HG03196 (cell line): ENCODE measurements at regions not wholly inside any gene's neighbourhood (a gene's known extent, or its start where the extent isn't known, plus 50 kb on each side); places are given as distances from the start of the nearest gene placed in this dataset.

Source experiments
- ATAC-seq: cut with Tn5 transposase; IDR thresholded peaks from one replicate; pipeline ENCODE4 v1.9.1; 2021; ENCODE audit not compliant: unreplicated experiment

DNA sequence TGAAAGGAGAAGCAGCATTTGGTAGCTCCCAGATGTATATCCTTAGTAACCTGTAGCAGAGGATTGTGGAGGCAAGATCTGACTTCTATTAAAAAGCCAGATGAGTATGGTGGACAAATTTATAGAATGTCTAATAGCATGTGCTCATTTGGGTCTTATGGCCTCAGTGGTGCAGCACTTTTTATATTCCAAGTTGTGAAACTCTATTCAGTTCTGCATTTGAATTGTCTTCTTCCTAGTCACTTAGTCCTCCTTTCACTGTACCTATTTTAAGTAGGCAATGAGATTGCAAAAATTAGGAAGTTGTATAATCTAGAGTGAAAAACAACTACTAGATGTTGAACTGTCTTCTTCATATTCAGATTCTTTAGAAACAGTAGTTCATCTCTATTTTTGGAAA, 412.5 kb upstream of the PCDH9 start:
- ATAC-seq = no peak

DNA sequence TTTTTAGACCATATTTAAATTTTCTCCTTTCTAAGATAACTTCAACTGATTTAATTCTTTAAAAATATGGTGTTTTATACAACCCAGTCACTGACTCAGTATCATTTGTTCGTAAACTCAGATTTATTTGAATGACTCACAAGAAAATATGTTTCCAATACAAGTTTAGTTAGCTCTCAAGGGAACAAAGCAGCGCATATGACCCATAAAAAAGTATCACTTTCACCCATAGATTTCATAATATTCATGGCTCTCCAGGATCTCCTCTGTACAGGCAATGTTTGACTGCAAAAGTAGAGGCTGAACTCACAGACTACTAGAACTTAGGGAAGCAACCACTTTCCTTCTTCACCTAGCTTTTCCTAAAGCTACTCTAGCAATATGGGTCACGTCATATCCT, 405.6 kb upstream of the PCDH9 start:
- ATAC-seq = no peak

DNA sequence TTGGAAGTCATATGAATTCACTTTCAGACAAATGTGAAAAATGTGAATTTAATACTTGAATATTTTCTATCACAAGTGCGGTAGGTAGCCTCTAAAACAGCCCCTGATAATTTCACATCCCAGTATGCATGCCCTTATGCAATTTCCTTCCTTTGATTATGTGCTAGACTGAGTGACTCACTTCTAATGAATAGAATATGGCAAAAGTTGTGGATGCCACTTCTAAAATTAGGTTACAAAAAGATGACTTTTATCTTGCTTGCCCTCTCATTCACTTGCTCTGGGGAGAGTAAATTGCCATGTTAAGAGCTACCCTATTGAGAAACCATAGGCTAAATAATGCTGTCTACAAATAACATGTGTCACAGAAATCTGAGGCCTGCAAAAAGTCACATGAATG, 402.5 kb upstream of the PCDH9 start:
- no peak for ATAC-seq

DNA sequence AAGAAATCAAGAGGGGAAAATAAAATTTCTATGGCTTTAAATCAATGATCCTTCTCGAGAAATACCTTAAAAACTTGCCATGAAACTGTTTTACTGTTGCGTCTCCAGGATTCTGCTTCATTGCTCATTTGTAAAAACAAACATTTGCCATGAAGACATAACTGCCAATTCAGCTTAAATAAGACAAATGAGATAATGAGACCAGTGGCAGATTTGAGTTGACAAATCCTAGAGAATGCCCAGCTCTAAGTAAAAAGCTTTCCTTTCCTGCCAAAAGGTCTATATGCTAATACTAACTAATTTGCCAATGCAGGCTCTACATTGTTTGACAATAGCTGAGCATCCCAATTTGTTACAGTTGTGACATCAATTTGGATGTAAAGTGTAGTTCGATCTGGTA, 400.5 kb upstream of the PCDH9 start:
- no peak for ATAC-seq

DNA sequence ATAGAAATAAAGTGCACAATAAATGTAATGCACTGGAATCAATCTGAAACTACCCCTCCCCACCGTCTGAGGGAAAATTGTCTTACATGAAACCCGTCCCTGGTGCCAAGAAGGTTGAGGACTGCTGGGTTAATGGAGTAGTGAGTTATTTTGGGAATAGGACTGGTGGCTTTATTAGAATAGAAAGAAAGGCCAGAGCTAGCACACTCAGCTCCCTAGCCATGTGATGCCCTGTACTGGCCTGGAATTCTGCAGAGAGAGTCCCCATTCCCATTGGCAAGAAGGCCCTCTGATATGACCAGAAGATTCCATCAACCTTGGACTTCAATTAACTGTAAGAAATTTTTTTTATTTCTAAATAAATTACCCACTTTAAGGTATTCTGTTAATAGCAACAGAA, 393.5 kb upstream of the PCDH9 start:
- no peak for ATAC-seq

DNA sequence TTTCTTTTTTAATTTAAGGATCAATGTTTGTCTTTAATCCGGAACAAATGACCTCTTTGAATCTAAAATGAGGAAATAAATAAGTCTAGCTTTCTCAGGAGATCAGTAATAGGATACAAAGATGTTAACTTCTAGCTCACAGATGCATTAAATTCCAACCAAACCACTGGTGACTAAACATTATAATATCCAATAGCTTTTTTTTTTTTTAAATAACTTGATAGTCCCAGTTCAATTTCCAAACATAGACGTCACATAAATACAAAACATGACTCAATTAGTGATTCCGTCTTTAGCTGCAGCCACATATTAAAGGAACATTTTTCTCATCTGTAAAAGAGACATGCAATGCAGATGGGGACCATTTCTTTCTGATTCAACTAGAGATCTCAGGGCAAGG, 390.5 kb upstream of the PCDH9 start:
- no peak for ATAC-seq

DNA sequence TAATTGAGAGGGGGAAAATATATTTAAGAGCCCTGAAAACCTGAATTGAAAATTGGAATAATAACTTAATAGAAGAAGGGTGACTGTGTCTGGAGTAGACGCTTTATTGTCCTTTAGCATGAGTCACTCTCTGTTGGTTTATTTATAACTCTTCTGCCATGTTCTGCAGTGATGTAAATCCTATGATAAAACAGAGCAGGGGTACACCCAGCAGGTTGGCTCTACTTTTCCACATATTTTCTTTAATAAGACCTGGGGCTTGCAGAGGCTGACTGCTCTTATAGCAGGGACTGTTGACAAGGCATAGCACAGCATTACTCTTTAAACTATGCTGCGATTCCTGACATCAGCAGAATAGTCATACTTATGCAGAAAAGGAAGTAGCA, 389.9 kb upstream of the PCDH9 start:
- no peak for ATAC-seq

DNA sequence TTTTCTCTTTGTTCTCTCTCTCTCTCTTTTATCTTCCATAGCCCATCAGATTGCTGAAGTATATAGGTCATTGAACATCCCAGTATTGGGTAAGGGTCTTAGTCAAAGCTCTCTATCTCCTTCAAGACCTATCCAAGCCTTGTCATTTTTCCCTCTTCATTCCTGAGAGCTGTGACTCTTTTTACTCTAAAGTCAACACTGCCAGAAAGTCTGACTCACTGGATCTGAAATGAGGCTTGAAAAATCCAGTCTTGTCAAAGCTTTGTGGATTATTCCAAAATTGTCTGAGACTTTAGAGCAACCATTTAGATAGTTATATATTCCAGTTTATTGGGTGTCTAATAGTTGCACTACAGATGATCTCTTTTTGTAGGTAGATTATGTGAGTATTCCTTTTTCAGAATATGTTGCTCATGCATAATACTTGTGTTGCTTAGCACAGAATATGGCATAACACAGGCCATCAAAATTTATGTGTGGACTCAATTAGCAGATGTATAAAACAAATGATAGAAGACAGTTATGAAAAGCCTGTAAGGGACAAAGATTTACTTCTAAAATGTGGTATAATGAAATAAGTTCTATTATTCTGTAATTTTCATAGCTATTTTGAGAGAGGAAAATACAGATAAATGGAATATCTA, 389.3 kb upstream of the PCDH9 start:
- no peak for ATAC-seq

DNA sequence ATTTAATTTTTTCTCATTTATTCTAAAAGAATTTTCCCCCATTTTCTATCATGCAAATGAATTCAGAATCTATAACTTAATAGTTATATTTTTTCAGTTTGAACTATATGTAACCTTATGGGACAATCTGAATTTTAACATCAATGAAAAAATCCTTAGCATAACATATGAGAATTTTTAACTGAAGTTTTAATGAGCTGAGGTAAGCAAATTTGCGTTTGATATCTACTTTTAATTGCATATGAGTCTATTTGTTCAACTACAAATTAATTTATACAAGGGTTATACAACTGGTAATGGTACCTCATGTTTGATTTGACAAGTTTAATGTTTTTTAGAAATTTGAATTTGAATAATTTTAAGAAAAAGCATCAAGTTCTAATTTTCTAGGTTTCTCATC, 384.4 kb upstream of the PCDH9 start:
- ATAC-seq = no peak

DNA sequence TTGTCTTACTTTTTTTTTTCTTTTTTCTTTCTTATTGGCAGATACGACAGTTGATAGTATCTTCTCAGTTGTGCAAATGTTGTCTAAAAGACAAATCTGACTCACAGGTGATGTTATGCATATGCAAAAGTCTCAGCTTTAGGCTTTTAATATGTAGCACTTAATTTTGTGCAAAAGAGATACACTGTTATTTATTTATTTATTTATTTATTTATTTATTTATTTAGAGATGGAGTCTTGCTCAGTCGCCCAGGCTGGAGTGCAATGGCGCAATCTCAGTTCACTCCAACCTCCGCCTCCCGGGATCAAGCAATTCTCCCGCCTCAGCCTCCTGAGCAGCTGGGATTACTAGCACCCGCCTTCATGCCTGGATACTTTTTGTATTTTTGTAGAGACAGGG, 383.9 kb upstream of the PCDH9 start:
- ATAC-seq = no peak

DNA sequence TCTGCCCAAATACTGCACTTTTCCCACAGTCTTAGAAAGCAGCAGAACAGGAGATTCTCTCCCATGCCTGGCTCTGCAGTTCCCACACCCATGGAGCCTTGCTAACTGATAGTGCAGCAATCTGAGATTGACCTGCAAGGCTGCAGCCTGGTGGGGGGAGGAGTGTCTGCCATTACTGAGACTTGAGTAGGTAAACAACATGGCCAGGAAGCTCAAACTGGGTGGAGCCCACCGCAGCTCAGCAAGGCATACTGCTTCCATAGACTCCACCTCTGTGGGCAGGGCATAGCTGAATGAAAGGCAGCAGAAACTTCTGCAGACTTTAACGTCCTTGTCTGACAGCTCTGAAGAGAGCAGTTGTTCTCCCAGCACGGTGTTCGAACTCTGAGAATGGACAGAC, 358.5 kb upstream of the PCDH9 start:
- no peak for ATAC-seq

DNA sequence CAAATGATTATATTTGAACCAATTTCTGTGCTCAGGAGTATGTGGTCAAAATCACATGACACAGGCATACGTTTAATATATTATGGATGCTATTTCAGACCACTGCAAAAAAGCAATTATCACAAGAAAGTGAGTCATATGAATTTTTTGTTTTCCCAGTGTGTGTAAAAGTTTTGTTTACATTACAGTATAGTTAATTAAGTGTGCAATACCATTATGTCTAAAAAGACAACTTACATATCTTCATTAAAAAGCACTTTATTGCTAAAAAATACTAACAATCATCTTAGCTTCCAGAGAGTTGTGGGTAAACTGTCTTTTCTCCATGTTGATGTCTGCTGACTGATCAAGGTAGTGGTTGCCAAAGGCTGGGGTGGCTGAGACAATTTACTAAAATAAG, 347.2 kb upstream of the PCDH9 start:
- no peak for ATAC-seq

DNA sequence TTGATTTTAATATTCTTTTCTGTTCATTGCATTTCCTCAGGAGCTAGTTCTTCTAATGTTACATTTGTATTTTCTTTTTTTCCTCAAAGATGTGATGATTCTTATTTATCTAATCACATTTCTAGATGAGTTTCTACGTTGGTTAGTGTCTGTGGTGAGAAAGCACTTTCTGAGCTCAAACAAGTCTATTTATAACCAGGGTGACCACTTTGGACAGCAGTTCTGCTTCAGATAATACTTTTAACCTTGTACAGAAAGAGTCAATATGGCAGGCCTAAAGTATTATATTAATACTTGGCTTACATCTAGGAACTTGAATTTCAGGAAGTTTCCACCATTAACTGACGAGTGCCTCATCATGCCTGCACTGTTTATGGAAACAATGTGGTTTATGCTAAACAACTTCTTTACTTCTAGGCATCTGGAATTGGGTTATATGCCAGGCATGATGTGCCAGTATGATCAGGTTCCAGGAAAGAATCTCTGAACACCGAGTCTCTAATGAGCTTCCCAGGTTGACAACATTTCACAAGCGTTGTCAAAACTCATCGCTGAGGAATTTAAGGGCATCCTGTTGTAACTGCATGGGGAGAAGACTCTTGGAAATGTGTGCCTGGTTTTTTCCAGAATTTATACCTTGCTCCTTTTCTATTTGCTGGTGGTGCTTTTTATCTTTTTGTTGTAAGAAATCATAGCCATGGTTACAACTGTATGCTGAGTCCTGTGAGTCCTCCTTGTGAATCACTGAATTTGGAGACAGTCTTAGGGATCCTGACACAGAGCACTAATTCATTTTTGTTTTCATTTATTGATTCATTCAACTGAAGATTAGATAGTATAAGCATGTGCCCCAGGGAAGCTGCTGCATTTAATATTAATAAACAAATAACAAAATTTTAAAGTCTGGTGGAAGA, 344.4 kb upstream of the PCDH9 start:
- no peak for ATAC-seq

DNA sequence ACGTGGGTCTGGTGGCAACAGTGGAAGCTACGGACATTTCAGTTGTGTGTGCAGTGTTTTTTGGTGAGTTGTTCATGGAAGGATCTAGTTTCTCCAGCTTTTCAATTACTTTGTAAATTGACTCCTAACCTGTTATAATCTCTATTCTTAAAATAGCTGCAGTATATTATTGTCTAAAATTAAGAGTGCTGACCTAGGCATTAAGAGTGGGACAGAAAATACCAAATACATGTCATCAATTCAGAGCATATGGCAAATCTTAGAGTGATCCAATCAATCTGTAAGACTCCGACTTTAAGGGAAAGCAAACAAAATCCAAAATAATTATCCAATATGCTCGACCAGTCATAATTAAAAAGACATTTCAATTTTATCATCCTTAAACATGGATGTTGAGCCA, 338.1 kb upstream of the PCDH9 start:
- no peak for ATAC-seq

DNA sequence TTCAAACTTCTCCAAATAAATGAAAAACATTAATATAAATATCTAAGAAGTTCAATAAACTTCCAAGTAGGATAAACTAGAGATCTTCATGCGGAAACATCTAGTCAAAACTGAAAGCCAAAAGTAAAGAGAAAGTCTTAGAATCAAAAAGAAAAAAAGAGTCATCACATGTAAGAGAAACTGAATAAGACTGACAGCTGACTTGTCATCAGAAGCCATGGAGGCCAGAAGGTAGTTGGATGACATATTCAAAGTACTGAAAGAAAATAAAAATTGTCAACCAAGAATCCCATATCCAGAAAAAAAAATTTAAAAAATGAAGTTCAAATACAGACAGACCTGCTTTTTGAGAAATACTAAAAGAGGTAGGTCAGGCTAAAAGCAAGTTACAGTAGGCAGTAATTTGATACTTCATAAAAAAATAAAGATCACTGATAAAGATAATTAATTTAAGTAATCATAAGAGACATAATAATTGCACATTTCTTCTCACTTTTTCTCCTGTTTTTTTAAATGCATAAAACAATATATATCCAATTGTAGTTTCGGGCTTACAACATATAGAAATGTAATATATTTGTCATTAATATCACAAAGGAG, 327.6 kb upstream of the PCDH9 start:
- no peak for ATAC-seq

DNA sequence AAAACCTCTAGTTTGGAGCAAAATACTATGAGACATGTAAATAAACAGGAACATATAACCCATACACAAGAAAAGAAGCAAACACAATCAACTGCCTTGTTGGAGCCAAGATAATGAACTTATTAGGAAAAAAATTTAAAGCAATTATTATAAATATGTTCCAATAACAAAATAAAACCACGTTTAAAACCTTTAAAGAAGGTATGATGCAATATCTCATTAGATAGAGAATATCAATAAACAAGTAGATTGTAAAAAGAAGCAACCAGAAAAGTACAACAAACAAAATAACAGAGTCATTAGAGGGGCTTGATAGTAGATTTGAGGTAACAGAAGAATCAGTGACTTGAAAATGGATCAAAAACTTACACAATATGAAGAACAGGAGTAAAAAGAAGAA, 327.0 kb upstream of the PCDH9 start:
- no peak for ATAC-seq

DNA sequence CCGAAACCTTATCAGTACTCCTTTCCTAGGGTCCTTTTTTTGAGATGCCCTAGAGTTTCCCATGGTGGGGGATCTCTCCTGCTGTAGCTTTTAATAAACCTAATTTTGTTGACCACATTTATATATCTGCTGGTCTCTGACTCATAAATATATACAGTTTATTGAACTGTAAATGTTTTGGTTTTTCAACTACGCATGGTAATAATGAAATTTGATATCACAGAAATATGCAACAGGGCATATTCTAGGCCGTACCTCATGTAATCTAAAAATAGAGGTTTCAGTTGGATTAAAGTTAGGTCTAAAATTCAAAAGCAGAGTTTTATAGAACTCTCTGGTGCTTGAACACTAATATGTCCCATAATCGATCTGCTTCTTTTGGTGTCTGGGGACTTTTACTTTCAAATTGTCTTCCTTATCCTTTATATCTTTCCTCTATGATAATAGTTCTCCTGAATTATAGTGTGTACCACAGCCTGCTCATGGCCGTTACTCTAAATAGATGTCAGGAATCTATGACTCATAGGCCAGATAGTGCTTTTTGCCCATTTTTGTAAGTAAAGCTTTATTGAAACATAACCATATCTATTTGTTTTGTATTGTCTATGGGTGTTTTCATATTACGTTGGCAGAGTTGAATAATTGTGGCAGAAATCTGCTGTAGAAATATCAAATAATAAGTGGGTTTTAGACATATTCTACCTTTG, 324.8 kb upstream of the PCDH9 start:
- ATAC-seq = no peak

DNA sequence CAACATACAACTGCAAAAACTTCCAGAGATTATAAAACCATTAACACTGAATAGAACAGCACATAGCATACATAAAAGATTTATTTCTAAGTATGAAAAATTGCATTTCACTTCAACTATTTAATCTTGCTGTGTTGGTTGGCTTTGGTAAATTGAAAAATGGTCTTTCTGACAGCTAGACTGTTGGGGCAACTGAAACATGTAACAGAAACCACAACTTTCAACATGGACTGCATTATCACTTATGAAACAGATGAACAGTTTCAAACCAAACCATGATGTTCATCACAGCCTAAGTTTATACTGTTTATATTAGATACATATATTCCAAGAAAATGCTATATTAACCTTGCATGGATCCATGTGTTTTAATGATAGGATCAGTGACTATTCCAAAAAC, 324.1 kb upstream of the PCDH9 start:
- ATAC-seq = no peak

DNA sequence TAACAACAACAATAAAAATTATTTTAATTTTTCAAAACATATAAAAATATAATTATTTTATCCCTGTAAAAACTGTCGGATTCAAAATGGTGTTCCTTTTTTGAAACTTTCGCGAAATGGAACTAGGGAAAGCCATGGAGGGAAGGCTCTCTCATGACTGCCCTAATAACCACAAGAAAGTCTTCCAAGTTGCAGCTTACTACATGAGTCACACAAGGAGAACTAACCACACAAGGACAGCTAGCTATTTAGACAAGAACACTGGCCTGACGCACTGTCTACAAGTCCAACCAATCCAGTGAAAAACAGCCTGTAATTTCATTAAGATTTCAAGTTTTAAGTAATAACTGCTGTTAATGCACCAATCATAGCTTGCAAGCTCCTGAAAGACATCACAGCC, 319.2 kb upstream of the PCDH9 start:
- no peak for ATAC-seq

DNA sequence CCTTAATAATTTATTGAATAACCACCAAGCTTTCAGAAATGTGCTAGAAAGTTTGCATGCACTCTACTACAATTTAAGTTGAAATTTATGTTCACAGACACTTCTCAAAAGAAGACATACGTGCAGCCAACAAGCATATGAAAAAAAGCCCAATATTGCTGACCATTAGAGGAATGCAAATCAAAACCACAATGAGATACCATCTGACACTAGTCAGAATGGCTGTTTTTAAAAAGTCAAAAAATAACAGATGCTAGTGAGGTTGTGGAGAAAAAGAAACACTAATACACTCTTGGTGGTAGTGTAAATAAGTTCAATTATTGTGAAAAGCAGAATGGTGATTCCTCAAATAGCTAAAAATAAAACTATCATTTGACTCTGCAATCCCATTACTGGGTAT, 308.8 kb upstream of the PCDH9 start:
- ATAC-seq = no peak

DNA sequence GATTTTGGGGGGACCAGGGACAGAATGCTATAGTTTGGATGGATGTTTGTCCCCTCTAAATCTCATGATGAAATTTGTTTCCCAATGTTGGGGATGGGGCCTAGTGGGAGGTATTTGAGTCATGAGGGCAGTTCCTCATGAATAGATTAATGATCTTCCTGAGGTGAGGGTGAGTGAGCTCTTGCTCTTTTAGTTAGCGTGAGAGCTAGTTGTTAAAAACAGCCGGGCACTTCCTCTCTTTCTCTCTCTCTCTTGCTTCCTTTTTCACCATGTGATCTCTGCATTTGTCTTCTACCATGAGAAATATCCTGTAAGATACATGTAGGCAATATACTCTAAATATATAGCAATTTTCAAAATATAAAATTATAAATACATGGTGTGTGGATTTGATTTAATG, 290.8 kb upstream of the PCDH9 start:
- peak; percentile 54 for ATAC-seq

DNA sequence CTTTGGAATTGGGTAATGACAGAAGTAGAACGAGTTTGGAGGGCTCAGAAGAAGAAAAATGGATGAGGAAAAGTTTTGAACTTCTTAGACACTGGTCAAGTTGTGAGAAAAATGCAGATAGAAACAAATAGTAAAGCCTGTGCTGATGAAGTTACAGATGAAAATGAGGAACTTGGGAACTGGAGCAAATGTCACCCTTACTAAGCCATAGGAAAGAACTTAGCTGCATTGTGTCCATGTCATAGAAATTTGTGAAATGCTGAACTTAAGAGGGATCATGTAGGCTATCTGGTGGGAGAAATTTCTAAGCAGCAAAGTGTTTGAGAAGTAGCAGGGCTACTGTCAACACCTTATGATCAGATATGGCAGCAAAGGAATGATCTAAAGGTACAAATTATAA, 289.2 kb upstream of the PCDH9 start:
- ATAC-seq = no peak
